ENCODE measurements at regions not wholly inside any gene's neighbourhood (a gene's known extent, or its start where the extent isn't known, plus 50 kb on each side); places are given as distances from the start of the nearest gene placed in this dataset.

GRCh38 chr17:68155692-68156091, 92.2 kb upstream of the AMZ2 start:
- no peak for TF ChIP-seq CTCF (conservative IDR thresholded peaks at IDR 0.05 in 1 of 2, IDR thresholded peaks at IDR 0.05 in 1 of 2; ENCODE audit: low read depth in 1 of 2, low read length in 2 of 2)
- TF ChIP-seq EZH2 (IDR thresholded peaks at IDR 0.05; ENCODE audit: low read length, missing control alignments) = no peak

Measured in fibroblast of lung (primary cell).